HG03354 (cell line): ENCODE measurements at regions not wholly inside any gene's neighbourhood (a gene's known extent, or its start where the extent isn't known, plus 50 kb on each side); places are given as distances from the start of the nearest gene placed in this dataset.
"Not testable (repeated sequence)": the region's sequence is repeated elsewhere in the genome, so short reads cannot be mapped to it uniquely, and the experiment has no call there.

ENCODE experiments used
- ATAC-seq: cut with Tn5 transposase; IDR thresholded peaks from one replicate; pipeline ENCODE4 v1.9.1; 2021; ENCODE audit warnings: mild to moderate bottlenecking; ENCODE audit not compliant: unreplicated experiment, poor library complexity, severe bottlenecking

DNA sequence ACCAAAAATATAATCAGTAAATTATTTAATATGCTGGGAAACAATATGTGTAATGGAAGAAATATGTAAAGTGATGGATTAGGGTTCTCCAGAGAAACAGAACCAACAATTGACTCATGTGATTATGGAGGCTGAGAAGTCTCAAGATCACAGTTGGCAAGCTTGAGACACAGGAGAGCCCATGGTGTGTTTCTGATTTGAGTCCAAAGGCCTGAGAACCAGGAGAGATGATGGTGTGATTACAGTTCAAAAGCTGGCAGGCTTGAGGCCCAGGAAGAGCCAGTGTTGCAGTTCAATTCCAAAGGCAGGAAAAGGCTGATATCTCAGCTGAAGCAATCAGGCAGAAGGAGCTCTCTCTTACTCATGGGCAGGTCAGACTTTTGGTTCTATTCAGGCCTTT, 138.8 kb upstream of the NBPF11 start:
- ATAC-seq: no peak

DNA sequence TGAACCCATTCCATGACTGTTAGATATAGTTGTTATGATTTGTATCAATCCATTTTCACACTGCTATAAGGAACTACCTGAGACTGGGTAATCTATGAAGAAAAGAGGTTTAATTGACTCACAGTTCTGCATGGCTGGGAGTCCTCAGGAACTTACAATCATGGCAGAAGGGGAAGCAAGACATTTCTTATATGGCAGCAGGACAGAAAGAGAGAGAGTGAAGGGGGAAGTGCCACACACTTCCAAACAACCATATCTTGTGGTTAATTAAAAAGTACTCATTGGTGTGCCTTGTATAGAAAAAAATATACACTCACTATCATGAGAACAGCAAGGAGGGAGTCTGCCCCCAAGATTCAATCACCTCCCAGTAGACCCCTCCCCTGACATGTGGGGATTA, 137.6 kb upstream of the NBPF11 start:
- ATAC-seq: no peak

GRCh38 chr1:148285946-148286345, 133.9 kb upstream of the NBPF11 start:
- ATAC-seq: not testable (repeated sequence)

- ATAC-seq: peak; percentile 84
Measured at GRCh38 chr1:148280831-148281572, 128.9 kb upstream of the NBPF11 start.

GRCh38 chr1:148279002-148279542, 127.0 kb upstream of the NBPF11 start:
- ATAC-seq: not testable (repeated sequence)

DNA sequence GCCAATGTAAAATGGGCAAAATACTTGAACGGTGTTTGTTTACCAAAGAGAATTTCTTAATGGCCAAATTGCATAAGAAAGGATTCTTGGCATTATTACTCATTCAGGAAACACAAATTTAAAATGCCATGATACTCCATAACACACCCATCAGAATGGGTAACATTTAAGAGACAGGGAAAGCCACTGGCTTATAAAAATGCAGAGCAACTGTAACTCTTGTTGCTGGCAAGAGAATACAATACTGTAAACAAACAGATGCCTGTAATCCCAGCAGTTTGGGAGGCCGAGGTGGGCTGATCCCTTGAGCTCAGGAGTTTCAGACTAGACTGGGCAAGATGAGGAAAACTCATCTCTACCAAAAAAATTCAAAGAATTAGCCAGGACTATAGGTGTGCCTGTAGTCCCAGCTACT, 125.8 kb upstream of the NBPF11 start:
- ATAC-seq: not testable (repeated sequence)

DNA sequence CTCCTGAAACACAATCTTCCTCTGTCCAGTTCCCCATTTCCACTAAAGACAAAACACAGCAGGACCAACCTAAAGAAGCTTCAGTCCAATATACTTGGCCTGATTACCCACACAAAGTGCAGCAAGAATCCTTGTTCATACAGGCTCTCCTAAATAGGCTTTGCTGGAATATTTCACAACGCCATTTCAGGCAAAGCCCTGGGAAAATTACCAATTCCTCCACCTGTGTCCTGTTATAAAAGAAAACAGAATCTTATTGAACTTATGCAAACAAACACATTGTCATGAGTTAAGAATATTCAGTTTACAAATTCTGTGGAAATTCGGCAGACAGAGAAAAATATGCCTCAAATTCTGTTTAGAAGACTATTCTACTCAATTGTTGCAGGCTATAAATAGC, 115.0 kb upstream of the NBPF11 start:
- not testable (repeated sequence) for ATAC-seq

DNA sequence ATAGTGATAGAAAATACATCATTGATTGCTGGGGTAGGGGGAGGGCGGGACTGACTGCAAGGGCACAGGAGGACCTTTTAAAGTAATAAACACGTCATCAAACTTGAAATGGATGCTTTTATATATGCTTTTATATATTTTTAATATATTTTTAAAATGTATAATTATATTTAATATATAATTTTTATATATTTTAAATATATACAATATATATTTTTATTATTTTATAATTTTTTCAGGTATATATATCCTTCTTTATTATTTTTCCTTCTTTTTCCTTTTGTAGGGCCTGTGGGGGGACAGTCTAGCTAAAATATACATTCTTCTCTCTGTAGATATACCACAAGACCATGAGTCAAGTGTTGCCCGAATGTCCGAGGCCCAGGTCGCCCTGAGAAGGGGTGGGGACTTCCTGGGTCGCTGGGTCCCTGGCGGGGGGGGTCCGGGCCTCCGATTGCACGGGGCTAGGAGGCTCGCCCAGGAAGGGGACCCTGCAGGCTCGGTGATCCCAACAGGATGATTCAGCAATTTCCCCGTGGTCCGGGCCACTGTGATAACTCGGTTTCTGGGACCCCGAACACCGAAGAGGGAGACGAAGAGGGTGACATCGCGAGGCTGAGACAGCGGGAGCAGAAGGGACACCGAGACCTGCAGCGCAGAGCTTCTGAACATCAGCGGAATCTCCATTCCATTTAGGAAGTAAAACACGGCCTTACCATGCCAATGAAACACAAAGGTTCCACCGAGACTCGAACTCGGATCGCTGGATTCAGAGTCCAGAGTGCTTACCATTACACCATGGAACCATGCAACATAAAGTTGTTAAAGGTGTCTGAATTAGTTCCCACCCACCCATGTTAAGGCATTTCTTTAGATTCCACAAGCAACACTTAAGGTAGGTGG, 112.5 kb upstream of the NBPF11 start:
- ATAC-seq: no peak

- ATAC-seq: peak; percentile 10
Measured at GRCh38 chr1:148263906-148264255, 111.8 kb upstream of the NBPF11 start.

DNA sequence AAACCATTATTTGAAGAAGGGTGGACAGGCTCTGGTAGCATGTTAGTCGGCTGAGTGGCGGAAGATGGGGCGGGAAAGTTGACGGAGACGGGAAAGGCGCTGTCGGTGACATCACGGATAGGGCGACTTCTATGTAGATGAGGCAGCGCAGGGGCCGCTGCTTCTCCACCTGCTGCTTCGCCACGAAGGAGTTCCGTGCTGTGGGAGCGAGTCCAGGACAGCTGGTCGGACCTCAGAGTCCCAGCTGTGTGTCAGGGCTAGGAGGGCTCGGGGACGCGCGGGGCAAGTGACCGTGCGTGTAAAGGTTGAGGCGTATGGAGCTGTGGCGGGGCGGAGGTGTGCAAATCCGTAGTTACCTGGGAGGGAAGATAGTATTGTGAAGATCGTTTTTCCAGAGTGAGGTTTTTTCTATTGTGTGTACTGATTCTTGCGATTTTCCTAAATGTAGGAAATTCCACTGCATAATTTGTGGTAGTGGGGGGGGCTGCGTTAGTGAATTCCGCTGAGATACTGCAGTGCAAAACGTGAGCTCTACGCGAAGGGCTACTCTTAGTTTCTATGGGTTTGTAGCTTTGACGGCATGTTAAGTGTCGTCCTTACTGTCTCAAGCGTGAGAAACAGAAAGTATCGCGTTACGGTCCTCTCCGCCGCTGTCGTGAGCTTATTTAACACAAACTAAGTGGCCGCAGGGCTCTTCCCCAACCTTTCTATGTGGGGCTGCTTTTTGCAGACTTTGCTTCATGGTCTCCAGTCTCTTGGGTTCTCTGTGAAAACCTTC, 111.2 kb upstream of the NBPF11 start:
- peak; percentile 62 for ATAC-seq

GRCh38 chr1:148261684-148262083, 109.6 kb upstream of the NBPF11 start:
- ATAC-seq: not testable (repeated sequence)

DNA sequence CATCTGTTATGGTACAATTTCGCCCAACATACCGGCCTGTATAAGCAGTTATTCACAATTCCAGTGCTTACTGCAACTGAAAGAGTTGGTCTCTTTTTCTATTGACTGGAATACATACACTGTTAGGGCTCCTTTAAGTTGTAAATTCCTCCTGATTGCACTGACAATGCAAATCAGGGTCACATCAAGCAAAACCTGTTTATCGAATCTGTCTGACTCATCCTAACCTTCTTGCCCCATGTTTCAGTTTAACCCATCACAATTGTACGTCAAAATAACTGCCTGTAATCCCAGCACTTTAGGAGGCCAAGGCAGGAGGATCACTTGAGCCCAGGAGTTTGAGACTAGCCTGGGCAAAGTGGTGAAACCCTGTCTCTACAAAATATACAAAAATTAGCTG, 105.8 kb upstream of the NBPF11 start:
- not testable (repeated sequence) for ATAC-seq

GRCh38 chr1:148254611-148255429, 102.7 kb upstream of the NBPF11 start:
- not testable (repeated sequence) for ATAC-seq

DNA sequence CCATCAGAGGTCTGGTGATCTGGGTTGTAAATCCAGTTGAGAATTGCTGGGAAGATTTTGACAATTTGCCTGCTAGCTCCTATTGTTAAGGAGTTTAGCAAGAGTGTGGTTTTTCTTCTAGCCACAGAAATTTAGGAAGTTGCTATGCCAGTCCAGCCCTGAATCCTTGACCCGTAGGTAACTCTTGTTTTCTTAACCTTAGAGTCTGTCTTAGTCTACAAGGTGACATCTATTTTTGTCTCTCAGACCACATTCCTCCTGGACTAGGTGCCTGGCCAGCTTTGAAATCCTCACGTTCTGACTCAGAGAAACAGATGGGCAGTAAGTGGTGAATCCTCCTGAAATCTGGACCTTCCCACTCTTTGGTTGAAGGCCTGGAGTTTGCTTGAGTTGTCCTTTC, 101.7 kb upstream of the NBPF11 start:
- not testable (repeated sequence) for ATAC-seq

DNA sequence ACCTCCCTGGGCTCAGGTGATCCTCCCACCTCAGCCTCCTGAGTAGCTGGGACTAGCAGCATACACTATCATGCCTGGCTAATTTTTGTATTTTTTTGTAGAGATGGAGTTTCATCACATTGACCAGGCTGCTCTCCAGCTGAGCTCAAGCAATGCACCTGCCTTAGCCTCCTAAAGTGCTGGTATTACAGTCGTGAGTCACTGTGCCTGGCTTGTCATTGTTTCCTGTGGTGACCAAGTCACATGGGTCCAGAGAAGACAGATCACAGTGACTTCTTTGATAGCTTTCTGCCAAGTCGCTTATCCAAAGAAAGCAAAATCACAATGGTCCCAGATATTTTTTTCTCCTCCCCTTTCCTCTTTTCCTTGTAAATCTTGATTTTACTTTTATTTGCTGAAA, 96.7 kb upstream of the NBPF11 start:
- ATAC-seq: not testable (repeated sequence)

GRCh38 chr1:148246258-148246861, 94.3 kb upstream of the NBPF11 start:
- ATAC-seq: not testable (repeated sequence)

GRCh38 chr1:148245843-148246242, 93.8 kb upstream of the NBPF11 start:
- ATAC-seq: not testable (repeated sequence)

- not testable (repeated sequence) for ATAC-seq
Measured at GRCh38 chr1:148245443-148245842, 93.4 kb upstream of the NBPF11 start.

- ATAC-seq: not testable (repeated sequence)
Measured at GRCh38 chr1:148233250-148233649, 81.2 kb upstream of the NBPF11 start.
